Heart right ventricle (tissue), 16 donors: ENCODE measurements at regions not wholly inside any gene's neighbourhood (a gene's known extent, or its start where the extent isn't known, plus 50 kb on each side); places are given as distances from the start of the nearest gene placed in this dataset.

Source experiments
- ATAC-seq, 8 donors: fragments of 200-7000 bp; cut with Tn5 transposase; one replicate each; pipeline ENCODE4 v1.9.1; 2020; ENCODE audit warnings: mild to moderate bottlenecking in 8 of 8, moderate library complexity in 8 of 8, moderate number of reproducible peaks in 1 of 8
- DNase-seq, 2 donors: peaks; one replicate each; pipeline ENCODE4 v3.0.0-alpha.2; 2020
- H3K27ac ChIP-seq, 10 donors: fragments of 200-600 bp; sonication (generic) in 2 of 10; one replicate each; pipeline versions ENCODE4 v1.5.0 to v1.8.0; 2020 to 2022; ENCODE audit warnings: mild to moderate bottlenecking in 3 of 10
- H3K27me3 ChIP-seq, 7 donors: fragments of 200-600 bp; one replicate each; pipeline ENCODE4 v1.8.0; 2021 to 2022; ENCODE audit warnings: mild to moderate bottlenecking in 2 of 7
- H3K36me3 ChIP-seq, 9 donors: fragments of 200-600 bp; sonication (generic) in 1 of 9; one replicate each; pipeline versions ENCODE4 v1.5.0 to v1.8.0; 2020 to 2022; ENCODE audit warnings: mild to moderate bottlenecking in 2 of 9
- H3K4me1 ChIP-seq, 9 donors: fragments of 200-600 bp; sonication (generic) in 1 of 9; one replicate each; pipeline versions ENCODE4 v1.5.0 to v1.8.0; 2020 to 2022; ENCODE audit warnings: mild to moderate bottlenecking in 4 of 9
- H3K4me3 ChIP-seq, 10 donors: fragments of 200-600 bp; sonication (generic) in 2 of 10; one replicate each; pipeline versions ENCODE4 v1.5.0 to v1.8.0; 2020 to 2022; ENCODE audit warnings: mild to moderate bottlenecking in 7 of 10, moderate library complexity in 2 of 10
- H3K9me3 ChIP-seq, 11 donors: fragments of 200-600 bp in 10 of 11; sonication (generic) in 2 of 11; one replicate each; pipeline versions ENCODE4 v1.5.0 to v1.8.0; 2013 to 2022; ENCODE audit warnings: mild to moderate bottlenecking in 2 of 11, control low read depth in 1 of 11, moderate library complexity in 1 of 11
- CTCF ChIP-seq, 9 donors: fragments of 200-600 bp; sonication (generic) in 2 of 9; IDR thresholded peaks; one replicate each; pipeline versions ENCODE4 v1.5.0 to v1.8.0; 2021 to 2022; ENCODE audit warnings: antibody characterized with exemption in 9 of 9, mild to moderate bottlenecking in 5 of 9, moderate library complexity in 1 of 9
- WGBS, 2 donors: extraction: QIAGEN DNeasy Blood & Tissue Kit; methylation state at CpG; one replicate each; pipeline ENCODE4 v1.1.7; 2013; ENCODE audit warnings: inconsistent platforms in 1 of 2; 5-methylcytosine and 5-hydroxymethylcytosine counted together
- intact Hi-C, 10 donors: fragments of 100-400 bp; cut with DNase I; formaldehyde crosslinking; loops; one replicate each; pipeline versions ENCODE4 v1.11.1 to v1.14.2; 2022
- donor health status: Arrhythmogenic right ventricular cardiomyopathy.
- donor health status: ischemic (EF 13 %, LVEDD 7.1; RV severe dilation, severe dysfunction).
- donor health status: healthy with polysubstance abuse.
- donor health status: DM: no; HTN: yes; CAD: no.
- donor health status: DM: no; HTN: no; CAD: no.
- donor health status: ischemic (EF 25% LVEDD 6.9; RV normal size, moderate dysfunction).
- donor health status: ischemic (EF 25% LVEDD 5.7; RV mildly dilated, moderate dysfunction).
- donor health status: healthy.
- donor health status: DM: yes; HTN: yes; CAD: no.
- donor health status: Ischemic cardiomyopathy.
- donor health status: ischemic (EF 35%, LVEDD 5.7; RV mildly dilated, moderate dysfunction).
- donor health status: nonischemic (EF 11% LVEDD 7.7; RV severe dilation, severe dysfunction).
- donor health status: DM: yes; HTN: yes; CAD: no.
- donor health status: PGD.
- donor health status: ischemic (EF 29% LVEDD 5.4; RV normal size, mild dysfunction).
- donor health status: nonischemic (EF 23%, LVEDD 6.1; RV moderate dilation, normal function).

- no peak for TF ChIP-seq CTCF (IDR thresholded peaks at IDR 0.05)
These were observed 676.5 kb upstream of the FSHR start for GRCh38 chr2:49830846-49831245.

GRCh38 chr2:49827366-49827765, 673.1 kb upstream of the FSHR start:
- ATAC-seq (no peak), DNase-seq (no peak)
- intact Hi-C loops = no loop called here
- no peak overlapping the region for H3K27ac ChIP-seq
- no peaks in the 10 kb centered on the region for H3K4me1 ChIP-seq
- no peaks in the 10 kb centered on the region for H3K36me3 ChIP-seq
- H3K4me3 ChIP-seq = no peak overlapping the region
- WGBS, 2 donors = 82 to 87% methylated on average over 5 of the region's 5 CpGs
- peaks cover 0 to 31% (median 15%) of the 10 kb centered on the region in 11 donors for H3K9me3 ChIP-seq
- no peaks in the 10 kb centered on the region for H3K27me3 ChIP-seq
- TF ChIP-seq CTCF (IDR thresholded peaks at IDR 0.05) = no peak

More at GRCh38 chr2:49830846-49831245, 676.5 kb upstream of the FSHR start:
- Histone ChIP-seq H3K9me3 (no peaks in the 10 kb centered on the region), H3K27ac (no peak overlapping the region), H3K4me1 (no peaks in the 10 kb centered on the region), H3K36me3 (no peaks in the 10 kb centered on the region), H3K27me3 (no peaks in the 10 kb centered on the region), H3K4me3 (no peak overlapping the region)
- ATAC-seq (no peak), DNase-seq (no peak)
- intact Hi-C loops = no loop called here
- 73 to 81% methylated on average over 3 of the region's 3 CpGs for WGBS, 2 donors

GRCh38 chr2:49813208-49813607, 658.9 kb upstream of the FSHR start:
- intact Hi-C loops = loop anchor here in 2 of 10 donors (1.0 to 2.0 kb wide), 2 partner anchors 19 to 20 kb away; no protein-coding TSS in a partner anchor
- Histone ChIP-seq H3K36me3 (no peaks in the 10 kb centered on the region), H3K4me3 (no peak overlapping the region), H3K4me1 (peaks cover 0 to 28% (median 3%) of the 10 kb centered on the region in 9 donors), H3K27ac (peak overlapping the region; percentile 9 to 83 (median 68)), H3K9me3 (no peaks in the 10 kb centered on the region), H3K27me3 (no peaks in the 10 kb centered on the region)
- TF ChIP-seq CTCF (IDR thresholded peaks at IDR 0.05) = no peak
- ATAC-seq (peak in 3 of 8 donors; percentile 34 to 65 (median 52)), DNase-seq (no peak)
- 20 to 24% methylated on average over 1 of the region's 1 CpG for WGBS, 2 donors

GRCh38 chr2:49812730-49813129, 658.4 kb upstream of the FSHR start:
- DNase-seq = peak in 1 of 2 donors; percentile 13
- intact Hi-C loops = loop anchor here in 2 of 10 donors (1.0 to 2.0 kb wide), 2 partner anchors 20 kb away; no protein-coding TSS in a partner anchor
- TF ChIP-seq CTCF (IDR thresholded peaks at IDR 0.05) = no peak
- ATAC-seq = peak; percentile 81 to 99 (median 97)
- Histone ChIP-seq H3K4me3 (no peak overlapping the region), H3K9me3 (no peaks in the 10 kb centered on the region), H3K27me3 (no peaks in the 10 kb centered on the region), H3K4me1 (peaks cover 0 to 28% (median 3%) of the 10 kb centered on the region in 9 donors), H3K36me3 (no peaks in the 10 kb centered on the region), H3K27ac (peak overlapping the region; percentile 9 to 83 (median 68))
